Upper lobe of left lung (tissue), 4 donors: ENCODE measurements at regions not wholly inside any gene's neighbourhood (a gene's known extent, or its start where the extent isn't known, plus 50 kb on each side); places are given as distances from the start of the nearest gene placed in this dataset.

Experiments used
- POLR2A ChIP-seq, 4 donors: fragments of 450-650 bp; IDR thresholded peaks; one replicate each; pipeline ENCODE4 v1.5.1; 2016 to 2017; ENCODE audit warnings: antibody characterized with exemption in 4 of 4, mild to moderate bottlenecking in 2 of 4
- POLR2AphosphoS5 ChIP-seq, 2 donors: sonication (generic); formaldehyde crosslinking; IDR thresholded peaks; one replicate each; pipeline ENCODE4 v1.5.1; 2017; ENCODE audit warnings: antibody characterized with exemption in 2 of 2
- TF ChIP-seq, protein P1 (sequence below), 6 experiments: fragments of 450-650 bp in 4 of 6; fragments of 200-600 bp in 2 of 6; sonication (generic) in 2 of 6; IDR thresholded peaks; one replicate each; pipeline ENCODE4 v1.5.1; 2016 to 2019; ENCODE audit warnings: antibody characterized with exemption in 6 of 6

DNA sequence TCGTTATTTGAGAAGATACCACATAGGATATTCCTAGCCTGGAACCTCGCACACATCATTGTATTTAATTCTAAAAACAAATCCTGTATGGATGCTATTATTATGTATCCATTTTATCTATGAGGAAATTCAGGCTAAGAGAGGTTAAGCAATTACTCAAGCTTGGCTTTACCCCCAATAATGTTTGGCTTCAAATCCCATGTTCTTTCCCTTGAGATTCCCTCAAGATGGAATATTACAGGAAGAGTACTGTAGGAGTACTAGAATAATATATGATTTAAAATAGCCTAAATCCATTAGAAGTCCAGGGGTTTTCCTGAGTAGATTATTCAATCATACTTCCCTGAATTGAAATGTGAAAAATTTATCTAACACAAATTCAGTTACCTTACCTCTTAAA, 630.2 kb downstream of the ZNF385D start:
- TF ChIP-seq POLR2AphosphoS5 (IDR thresholded peaks at IDR 0.05) (no peak), POLR2A (IDR thresholded peaks at IDR 0.05) (no peak)
- TF ChIP-seq, protein P1, sequence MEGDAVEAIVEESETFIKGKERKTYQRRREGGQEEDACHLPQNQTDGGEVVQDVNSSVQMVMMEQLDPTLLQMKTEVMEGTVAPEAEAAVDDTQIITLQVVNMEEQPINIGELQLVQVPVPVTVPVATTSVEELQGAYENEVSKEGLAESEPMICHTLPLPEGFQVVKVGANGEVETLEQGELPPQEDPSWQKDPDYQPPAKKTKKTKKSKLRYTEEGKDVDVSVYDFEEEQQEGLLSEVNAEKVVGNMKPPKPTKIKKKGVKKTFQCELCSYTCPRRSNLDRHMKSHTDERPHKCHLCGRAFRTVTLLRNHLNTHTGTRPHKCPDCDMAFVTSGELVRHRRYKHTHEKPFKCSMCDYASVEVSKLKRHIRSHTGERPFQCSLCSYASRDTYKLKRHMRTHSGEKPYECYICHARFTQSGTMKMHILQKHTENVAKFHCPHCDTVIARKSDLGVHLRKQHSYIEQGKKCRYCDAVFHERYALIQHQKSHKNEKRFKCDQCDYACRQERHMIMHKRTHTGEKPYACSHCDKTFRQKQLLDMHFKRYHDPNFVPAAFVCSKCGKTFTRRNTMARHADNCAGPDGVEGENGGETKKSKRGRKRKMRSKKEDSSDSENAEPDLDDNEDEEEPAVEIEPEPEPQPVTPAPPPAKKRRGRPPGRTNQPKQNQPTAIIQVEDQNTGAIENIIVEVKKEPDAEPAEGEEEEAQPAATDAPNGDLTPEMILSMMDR (IDR thresholded peaks at IDR 0.05) = no peak
